GM19240 (cell line): ENCODE measurements at regions not wholly inside any gene's neighbourhood (a gene's known extent, or its start where the extent isn't known, plus 50 kb on each side); places are given as distances from the start of the nearest gene placed in this dataset.
"Not testable (repeated sequence)": the region's sequence is repeated elsewhere in the genome, so short reads cannot be mapped to it uniquely, and the experiment has no call there.

ENCODE experiments used
- DNase-seq: peaks from one replicate; pipeline ENCODE4 v3.0.0; 2011; ENCODE audit warnings: low spot score; ENCODE audit not compliant: insufficient read length

GRCh38 chr13:78096221-78096620 is 177.6 kb upstream of the EDNRB start:
- DNase-seq, result no peak

- DNase-seq, result no peak
These were observed 169.5 kb upstream of the EDNRB start for GRCh38 chr13:78087966-78088678.

- no peak for DNase-seq
These were observed 167.0 kb upstream of the EDNRB start for GRCh38 chr13:78085434-78086225.

GRCh38 chr13:78084401-78084800 is 165.8 kb upstream of the EDNRB start:
- DNase-seq, result no peak

- no peak for DNase-seq
These were observed 159.5 kb upstream of the EDNRB start for GRCh38 chr13:78078168-78078567.

GRCh38 chr13:78067290-78067689 is 148.7 kb upstream of the EDNRB start:
- no peak for DNase-seq

GRCh38 chr13:78065141-78065540 is 146.5 kb upstream of the EDNRB start:
- no peak for DNase-seq

GRCh38 chr13:78061806-78062205 is 143.2 kb upstream of the EDNRB start:
- DNase-seq, result no peak

- no peak for DNase-seq
These were observed 142.3 kb upstream of the EDNRB start for GRCh38 chr13:78060966-78061365.

- DNase-seq, result not testable (repeated sequence)
These were observed 138.2 kb upstream of the EDNRB start for GRCh38 chr13:78056865-78057264.

- no peak for DNase-seq
These were observed 135.5 kb upstream of the EDNRB start for GRCh38 chr13:78054157-78054556.

- DNase-seq, result no peak
These were observed 128.5 kb upstream of the EDNRB start for GRCh38 chr13:78047151-78047550.

GRCh38 chr13:78046331-78046730 is 127.7 kb upstream of the EDNRB start:
- no peak for DNase-seq

- DNase-seq, result no peak
These were observed 127.3 kb upstream of the EDNRB start for GRCh38 chr13:78045916-78046315.

- not testable (repeated sequence) for DNase-seq
These were observed 122.7 kb upstream of the EDNRB start for GRCh38 chr13:78041366-78041765.

- DNase-seq, result no peak
These were observed 121.7 kb upstream of the EDNRB start for GRCh38 chr13:78040205-78040830.

- DNase-seq, result no peak
These were observed 118.2 kb upstream of the EDNRB start for GRCh38 chr13:78036841-78037240.

GRCh38 chr13:78035500-78035899 is 116.9 kb upstream of the EDNRB start:
- DNase-seq, result no peak

- DNase-seq, result no peak
These were observed 114.9 kb upstream of the EDNRB start for GRCh38 chr13:78033509-78033908.

GRCh38 chr13:78032132-78032531 is 113.5 kb upstream of the EDNRB start:
- DNase-seq, result no peak

GRCh38 chr13:78030341-78030896 is 111.8 kb upstream of the EDNRB start:
- no peak for DNase-seq

GRCh38 chr13:78029901-78030300 is 111.3 kb upstream of the EDNRB start:
- no peak for DNase-seq
